ENCODE measurements at regions not wholly inside any gene's neighbourhood (a gene's known extent, or its start where the extent isn't known, plus 50 kb on each side); places are given as distances from the start of the nearest gene placed in this dataset.
A peak's percentile ranks its signal among the peaks of the same experiment; 100 is the strongest.

DNA sequence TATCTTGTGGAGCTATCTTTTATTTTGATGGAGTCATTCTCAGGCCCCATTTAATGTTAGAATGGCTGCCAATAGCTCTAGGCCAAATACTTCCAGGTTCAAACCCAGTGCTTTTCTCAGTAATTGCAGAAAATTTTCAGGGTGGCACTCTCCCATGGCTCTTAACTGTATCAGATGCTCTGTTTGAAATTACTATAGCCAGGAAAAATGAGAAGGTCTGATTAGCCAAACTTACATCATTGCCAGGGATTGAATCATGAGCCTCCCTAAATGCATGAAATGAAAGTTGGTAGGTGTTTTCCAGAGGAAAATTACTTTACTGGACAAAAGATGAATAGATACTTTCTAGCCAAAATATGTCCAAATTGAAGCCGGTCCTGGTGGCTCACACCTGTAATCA, 404.8 kb downstream of the MAT2B start:
- Histone ChIP-seq H3F3A (ENCODE audit: insufficient read depth, low read length) (0 out of 2 replicates have a peak, but pooled peaks cover 7% of the 10 kb centered on the region), H3K9me3 (ENCODE audit: low read length) (0 out of 2 replicates have a peak, but pooled peaks cover 5% of the 10 kb centered on the region), H3K36me3 (ENCODE audit: insufficient read depth, low read length) (peaks cover 7% of the 10 kb centered on the region; the same call in 1 of the 2 replicates), H3K4me3 (ENCODE audit: low read depth, low read length, poor library complexity, severe bottlenecking) (no peak overlapping the region), H3K9ac (ENCODE audit: low read length) (no peak overlapping the region), H3K4me1 (ENCODE audit: insufficient read depth, low read length, severe bottlenecking) (peaks cover 78% of the 10 kb centered on the region), H3K9me2 (ENCODE audit: low read depth, low read length) (no peaks in the 10 kb centered on the region), H3K4me2 (ENCODE audit: low read length) (no peak overlapping the region), H3K27me3 (ENCODE audit: insufficient read depth, low read length) (no peaks in the 10 kb centered on the region), H4K20me1 (ENCODE audit: insufficient read depth, low read length) (no peaks in the 10 kb centered on the region), H2AFZ (ENCODE audit: low read length) (no peak overlapping the region), H3K27ac (ENCODE audit: low read depth, low read length, poor library complexity, severe bottlenecking) (peak overlapping the region; percentile 84), H3K79me2 (ENCODE audit: insufficient read depth, low read length) (no peaks in the 10 kb centered on the region)
- TF ChIP-seq EZH2 (IDR thresholded peaks at IDR 0.05; ENCODE audit: borderline replicate concordance, low read length) = no peak
- TF ChIP-seq, protein P1, sequence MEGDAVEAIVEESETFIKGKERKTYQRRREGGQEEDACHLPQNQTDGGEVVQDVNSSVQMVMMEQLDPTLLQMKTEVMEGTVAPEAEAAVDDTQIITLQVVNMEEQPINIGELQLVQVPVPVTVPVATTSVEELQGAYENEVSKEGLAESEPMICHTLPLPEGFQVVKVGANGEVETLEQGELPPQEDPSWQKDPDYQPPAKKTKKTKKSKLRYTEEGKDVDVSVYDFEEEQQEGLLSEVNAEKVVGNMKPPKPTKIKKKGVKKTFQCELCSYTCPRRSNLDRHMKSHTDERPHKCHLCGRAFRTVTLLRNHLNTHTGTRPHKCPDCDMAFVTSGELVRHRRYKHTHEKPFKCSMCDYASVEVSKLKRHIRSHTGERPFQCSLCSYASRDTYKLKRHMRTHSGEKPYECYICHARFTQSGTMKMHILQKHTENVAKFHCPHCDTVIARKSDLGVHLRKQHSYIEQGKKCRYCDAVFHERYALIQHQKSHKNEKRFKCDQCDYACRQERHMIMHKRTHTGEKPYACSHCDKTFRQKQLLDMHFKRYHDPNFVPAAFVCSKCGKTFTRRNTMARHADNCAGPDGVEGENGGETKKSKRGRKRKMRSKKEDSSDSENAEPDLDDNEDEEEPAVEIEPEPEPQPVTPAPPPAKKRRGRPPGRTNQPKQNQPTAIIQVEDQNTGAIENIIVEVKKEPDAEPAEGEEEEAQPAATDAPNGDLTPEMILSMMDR (IDR thresholded peaks at IDR 0.05; ENCODE audit: low read length) = no peak

DNA sequence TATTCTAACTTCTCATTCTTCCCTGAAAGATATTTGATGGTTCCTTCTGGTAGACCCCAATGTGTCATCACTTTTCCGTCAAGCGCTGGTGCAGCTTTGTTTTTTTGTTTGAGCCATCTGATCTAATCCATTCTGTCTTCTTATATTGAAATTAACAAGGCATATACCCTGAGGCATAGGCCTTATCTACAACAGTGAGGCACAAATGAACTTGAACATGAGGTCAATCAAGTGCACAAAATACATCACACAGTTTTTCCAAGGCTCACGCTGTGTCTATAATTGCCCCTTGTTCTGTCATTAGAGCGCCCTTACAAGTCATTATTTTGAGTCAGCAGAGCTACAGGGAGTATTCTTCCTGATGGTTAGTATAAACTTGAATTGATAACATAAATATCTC, 406.6 kb downstream of the MAT2B start:
- Histone ChIP-seq H3K4me2 (ENCODE audit: low read length) (no peak overlapping the region), H3K27ac (ENCODE audit: low read depth, low read length, poor library complexity, severe bottlenecking) (peak overlapping the region; percentile 98), H3K79me2 (ENCODE audit: insufficient read depth, low read length) (no peaks in the 10 kb centered on the region), H3K27me3 (ENCODE audit: insufficient read depth, low read length) (no peaks in the 10 kb centered on the region), H3K9me3 (ENCODE audit: low read length) (0 out of 2 replicates have a peak, but pooled peaks cover 2% of the 10 kb centered on the region), H3K4me1 (ENCODE audit: insufficient read depth, low read length, severe bottlenecking) (peaks cover 95% of the 10 kb centered on the region), H2AFZ (ENCODE audit: low read length) (no peak overlapping the region), H3K4me3 (ENCODE audit: low read depth, low read length, poor library complexity, severe bottlenecking) (no peak overlapping the region), H4K20me1 (ENCODE audit: insufficient read depth, low read length) (no peaks in the 10 kb centered on the region), H3K36me3 (ENCODE audit: insufficient read depth, low read length) (peaks cover 5% of the 10 kb centered on the region; the same call in 1 of the 2 replicates), H3F3A (ENCODE audit: insufficient read depth, low read length) (0 out of 2 replicates have a peak, but pooled peaks cover 7% of the 10 kb centered on the region), H3K9ac (ENCODE audit: low read length) (no peak overlapping the region), H3K9me2 (ENCODE audit: low read depth, low read length) (no peaks in the 10 kb centered on the region)
- TF ChIP-seq EZH2 (IDR thresholded peaks at IDR 0.05; ENCODE audit: borderline replicate concordance, low read length) = no peak

DNA sequence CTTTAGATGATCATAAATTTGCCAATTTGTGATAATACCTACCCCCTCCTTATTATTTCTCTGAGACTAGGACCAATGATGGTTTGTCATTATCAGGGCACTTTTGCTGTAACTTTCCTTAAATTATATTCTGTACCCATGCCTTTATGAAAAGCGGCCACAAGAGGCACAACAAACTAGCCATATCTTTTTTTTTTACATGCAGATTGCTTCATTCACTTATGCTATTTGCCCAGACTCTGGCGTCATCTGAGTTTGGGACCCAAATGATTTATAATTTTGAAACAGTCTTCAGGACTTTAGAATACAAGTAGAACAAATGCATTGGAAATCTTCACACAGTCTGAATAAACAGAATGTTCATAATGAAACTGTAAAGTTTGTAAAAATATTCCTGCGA, 408.1 kb downstream of the MAT2B start:
- TF ChIP-seq EZH2 (IDR thresholded peaks at IDR 0.05; ENCODE audit: borderline replicate concordance, low read length) = no peak
- TF ChIP-seq, protein P1 (IDR thresholded peaks at IDR 0.05; ENCODE audit: low read length) = peak; percentile 52
- H3K36me3 ChIP-seq (ENCODE audit: insufficient read depth, low read length) = no peaks in the 10 kb centered on the region
- 0 out of 2 replicates have a peak, but pooled peaks cover 2% of the 10 kb centered on the region for H3K9me3 ChIP-seq (ENCODE audit: low read length)
- peak overlapping the region; percentile 65; the same call in 1 of the 2 replicates for H3K4me2 ChIP-seq (ENCODE audit: low read length)
- H3F3A ChIP-seq (ENCODE audit: insufficient read depth, low read length) = 0 out of 2 replicates have a peak, but pooled peaks cover 7% of the 10 kb centered on the region
- no peak overlapping the region for H3K4me3 ChIP-seq (ENCODE audit: low read depth, low read length, poor library complexity, severe bottlenecking)
- H4K20me1 ChIP-seq (ENCODE audit: insufficient read depth, low read length) = no peaks in the 10 kb centered on the region
- H3K27me3 ChIP-seq (ENCODE audit: insufficient read depth, low read length) = no peaks in the 10 kb centered on the region
- no peaks in the 10 kb centered on the region for H3K9me2 ChIP-seq (ENCODE audit: low read depth, low read length)
- no peaks in the 10 kb centered on the region for H3K79me2 ChIP-seq (ENCODE audit: insufficient read depth, low read length)
- peak overlapping the region; percentile 98 for H3K27ac ChIP-seq (ENCODE audit: low read depth, low read length, poor library complexity, severe bottlenecking)
- H3K9ac ChIP-seq (ENCODE audit: low read length) = peak overlapping the region; percentile 34; the same call in 1 of the 2 replicates
- H3K4me1 ChIP-seq (ENCODE audit: insufficient read depth, low read length, severe bottlenecking) = peaks cover 87% of the 10 kb centered on the region
- H2AFZ ChIP-seq (ENCODE audit: low read length) = peak overlapping the region; percentile 80; the same call in 1 of the 2 replicates

DNA sequence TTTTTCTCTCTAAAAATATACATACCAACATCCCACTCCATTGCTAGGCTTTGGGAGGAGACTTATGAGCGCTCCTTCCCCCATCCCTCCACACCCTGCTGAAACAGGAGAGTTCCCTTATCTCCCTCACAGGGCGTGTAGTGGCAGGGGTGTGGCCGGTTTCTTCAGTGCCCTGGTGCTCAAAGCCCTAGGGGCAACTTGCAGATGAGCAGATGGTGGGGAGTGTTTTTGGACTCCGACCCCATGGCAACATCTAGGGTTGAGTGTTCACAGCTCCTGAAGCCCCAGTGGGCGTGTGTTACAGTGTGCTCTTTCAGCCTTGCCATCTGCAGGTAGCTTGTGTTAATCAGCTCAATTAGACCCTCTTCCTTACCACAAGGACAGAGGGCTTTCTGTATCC, 409.5 kb downstream of the MAT2B start:
- Histone ChIP-seq H3K9me2 (ENCODE audit: low read depth, low read length) (no peaks in the 10 kb centered on the region), H3K36me3 (ENCODE audit: insufficient read depth, low read length) (no peaks in the 10 kb centered on the region), H3F3A (ENCODE audit: insufficient read depth, low read length) (0 out of 2 replicates have a peak, but pooled peaks cover 7% of the 10 kb centered on the region), H3K4me1 (ENCODE audit: insufficient read depth, low read length, severe bottlenecking) (peaks cover 74% of the 10 kb centered on the region), H3K9ac (ENCODE audit: low read length) (peak overlapping the region; percentile 64; the same call in 1 of the 2 replicates), H3K9me3 (ENCODE audit: low read length) (peaks cover 2% of the 10 kb centered on the region; the same call in 1 of the 2 replicates), H3K79me2 (ENCODE audit: insufficient read depth, low read length) (no peaks in the 10 kb centered on the region), H3K4me3 (ENCODE audit: low read depth, low read length, poor library complexity, severe bottlenecking) (peak overlapping the region; percentile 55), H3K27ac (ENCODE audit: low read depth, low read length, poor library complexity, severe bottlenecking) (peak overlapping the region; percentile 98), H3K4me2 (ENCODE audit: low read length) (peak overlapping the region; percentile 65), H3K27me3 (ENCODE audit: insufficient read depth, low read length) (no peaks in the 10 kb centered on the region), H2AFZ (ENCODE audit: low read length) (no peak overlapping the region), H4K20me1 (ENCODE audit: insufficient read depth, low read length) (no peaks in the 10 kb centered on the region)
- TF ChIP-seq EZH2 (IDR thresholded peaks at IDR 0.05; ENCODE audit: borderline replicate concordance, low read length) = no peak
- TF ChIP-seq, protein P1 (IDR thresholded peaks at IDR 0.05; ENCODE audit: low read length) = no peak
